ENCODE measurements at regions not wholly inside any gene's neighbourhood (a gene's known extent, or its start where the extent isn't known, plus 50 kb on each side); places are given as distances from the start of the nearest gene placed in this dataset.

DNA sequence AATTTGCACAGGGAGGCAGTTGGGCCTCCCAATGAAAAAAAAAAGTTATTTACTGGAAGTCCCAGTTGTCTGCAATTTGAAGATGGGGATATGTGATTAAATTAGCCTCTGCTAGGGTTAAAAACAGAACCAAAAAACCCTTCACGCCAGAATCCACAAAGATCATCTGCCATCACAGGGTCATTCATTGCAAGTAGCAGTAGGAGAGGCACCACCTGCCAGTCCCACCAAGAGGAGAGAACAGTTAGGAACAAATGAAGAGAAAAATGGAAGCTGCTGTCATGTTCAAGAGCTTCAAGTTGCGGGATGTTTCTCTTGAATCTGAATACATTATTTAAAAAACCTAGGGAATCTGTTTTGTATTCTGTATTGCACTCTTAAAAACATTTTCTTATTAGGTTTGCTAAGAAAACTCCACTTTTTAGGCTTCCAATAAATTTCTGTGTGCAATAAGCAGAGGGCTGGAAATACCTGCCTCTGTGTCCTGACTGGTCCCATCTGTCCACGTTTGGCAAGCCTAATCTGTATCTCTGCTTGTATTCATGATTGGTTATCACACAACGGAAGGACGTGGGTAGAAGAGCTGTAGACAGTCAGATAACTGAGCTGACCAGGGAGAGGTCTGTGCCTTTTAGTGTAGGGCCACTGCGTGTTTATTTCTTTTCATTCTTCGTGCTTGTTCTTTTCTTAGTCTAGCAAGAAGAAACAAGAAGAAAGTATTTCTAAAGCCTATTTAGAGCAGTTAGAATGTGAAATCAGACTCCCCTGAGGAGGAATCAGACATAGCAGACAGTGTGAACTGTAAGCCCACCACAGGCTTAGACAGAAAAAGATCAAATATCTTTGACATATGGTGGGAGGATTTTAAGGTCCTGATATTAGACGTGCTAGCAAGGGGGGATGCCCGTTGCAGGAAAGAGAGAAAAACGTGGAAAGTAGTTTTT, 630.6 kb upstream of the SEMA6A start:
- TF ChIP-seq HDGF (IDR thresholded peaks at IDR 0.05; ENCODE audit: borderline replicate concordance) (no peak), TARDBP (IDR thresholded peaks at IDR 0.05) (no peak), ARNT (IDR thresholded peaks at IDR 0.05) (no peak), BHLHE40 (IDR thresholded peaks at IDR 0.05; ENCODE audit: borderline replicate concordance) (no peak), SUZ12 (IDR thresholded peaks at IDR 0.05) (no peak), SP1 (IDR thresholded peaks at IDR 0.05) (no peak), NFRKB (IDR thresholded peaks at IDR 0.05) (no peak), FOXM1 (IDR thresholded peaks at IDR 0.05; ENCODE audit: borderline replicate concordance) (no peak)

Data from HEK293T (cell line).